DOHH2 (cell line): ENCODE measurements at regions not wholly inside any gene's neighbourhood (a gene's known extent, or its start where the extent isn't known, plus 50 kb on each side); places are given as distances from the start of the nearest gene placed in this dataset.

Experiments used
- CTCF ChIP-seq: fragments of 200-600 bp; sonication (generic); IDR thresholded peaks from one replicate; pipeline ENCODE4 v1.5.1; 2014; ENCODE audit warnings: antibody characterized with exemption, mild to moderate bottlenecking, low read depth, low read length; ENCODE audit not compliant: poor library complexity, severe bottlenecking
- EZH2phosphoT487 ChIP-seq: fragments of 200-600 bp; sonication (generic); IDR thresholded peaks from 2 replicates; pipeline ENCODE4 v1.6.1; 2017; ENCODE audit warnings: borderline replicate concordance, mild to moderate bottlenecking, antibody characterized with exemption, low read length, moderate library complexity, mixed read lengths

- TF ChIP-seq CTCF (no peak), EZH2phosphoT487 (no peak)
These were observed 95.7 kb downstream of the ACTBL2 start for GRCh38 chr5:57386958-57387357.
